ENCODE measurements at regions not wholly inside any gene's neighbourhood (a gene's known extent, or its start where the extent isn't known, plus 50 kb on each side); places are given as distances from the start of the nearest gene placed in this dataset.

DNA sequence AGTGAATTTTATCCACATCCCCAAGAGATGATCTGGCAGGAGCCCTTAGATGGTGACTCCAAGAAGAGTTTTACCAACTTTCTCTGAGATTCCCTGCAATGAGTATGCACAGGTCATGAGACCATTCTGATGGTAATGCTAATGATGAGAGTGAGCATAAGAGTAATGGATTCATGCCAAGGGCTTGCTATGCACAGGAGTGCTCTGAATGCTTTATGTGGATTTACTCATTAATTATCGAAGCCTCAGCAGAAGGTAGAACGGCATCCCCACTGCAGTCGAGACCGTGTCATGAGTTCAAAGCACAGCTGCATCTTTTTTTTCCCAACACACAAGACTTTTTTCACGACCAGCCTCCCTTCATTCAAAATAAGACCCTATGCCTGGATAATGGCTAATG is 355.0 kb downstream of the RAB28 start:
- no peak for DNase-seq (ENCODE audit: low read depth in 3 of 3)

DNA sequence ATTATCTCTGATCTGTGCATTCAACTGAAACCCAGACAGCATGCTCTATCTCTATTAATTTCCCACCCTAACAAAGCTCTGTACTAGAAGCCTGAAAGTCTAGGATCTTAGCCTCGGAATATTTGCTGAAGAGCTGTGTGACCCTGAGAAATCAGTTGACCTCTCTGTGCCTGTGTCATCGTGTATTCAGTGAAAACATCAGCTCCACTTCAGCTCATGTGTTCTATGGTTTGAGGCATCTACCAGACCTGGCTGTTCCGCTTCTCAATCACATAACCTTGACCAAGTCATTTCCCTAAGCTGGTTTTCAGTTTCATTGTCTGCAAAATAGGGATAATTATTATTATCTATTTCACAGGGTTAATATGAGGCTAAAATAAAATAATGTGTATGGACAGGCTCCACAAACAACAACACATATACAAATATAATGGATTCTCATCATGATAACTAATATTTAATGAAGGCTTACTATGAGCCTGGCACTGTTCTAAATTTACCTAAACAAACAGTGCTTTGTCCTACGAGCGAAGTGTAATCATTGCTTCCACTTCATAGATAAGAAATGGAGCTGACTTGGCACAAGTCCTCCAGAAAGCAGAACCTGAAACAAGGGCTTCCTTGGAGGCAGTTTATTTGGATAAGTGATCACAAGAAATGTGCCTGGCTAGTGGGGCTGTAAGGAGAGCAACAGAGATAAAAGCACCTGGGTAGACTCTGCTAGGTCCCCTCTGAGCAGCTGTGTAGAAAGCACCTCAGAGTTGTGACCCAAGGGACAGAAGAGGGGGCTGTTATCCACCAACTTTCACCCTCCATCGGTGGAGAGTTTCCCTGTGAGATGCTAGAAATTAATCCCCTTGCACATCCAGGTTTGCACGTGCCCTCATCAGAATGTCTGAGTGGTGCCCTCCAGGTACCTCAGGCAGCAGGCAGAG is 356.9 kb downstream of the RAB28 start:
- no peak for DNase-seq (ENCODE audit: low read depth in 3 of 3)

DNA sequence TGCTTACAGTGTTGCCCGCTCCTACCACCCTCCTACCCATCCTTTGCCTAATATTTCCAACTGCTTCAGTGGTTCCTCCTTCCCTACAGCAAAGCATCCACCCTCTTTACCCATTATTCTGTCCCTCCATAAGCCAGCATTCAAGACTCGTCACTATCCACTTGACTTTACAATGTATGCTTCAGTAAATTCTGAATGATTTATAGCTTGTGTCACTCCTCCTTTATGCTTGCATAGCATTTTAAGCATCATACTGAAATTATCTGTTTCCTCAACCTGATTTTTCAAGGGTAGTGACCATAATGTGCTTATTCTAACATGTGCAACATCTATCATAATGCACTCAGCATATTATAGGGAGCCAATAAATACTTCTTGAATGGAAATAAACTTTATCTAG is 365.5 kb downstream of the RAB28 start:
- no peak for DNase-seq (ENCODE audit: low read depth in 3 of 3)

DNA sequence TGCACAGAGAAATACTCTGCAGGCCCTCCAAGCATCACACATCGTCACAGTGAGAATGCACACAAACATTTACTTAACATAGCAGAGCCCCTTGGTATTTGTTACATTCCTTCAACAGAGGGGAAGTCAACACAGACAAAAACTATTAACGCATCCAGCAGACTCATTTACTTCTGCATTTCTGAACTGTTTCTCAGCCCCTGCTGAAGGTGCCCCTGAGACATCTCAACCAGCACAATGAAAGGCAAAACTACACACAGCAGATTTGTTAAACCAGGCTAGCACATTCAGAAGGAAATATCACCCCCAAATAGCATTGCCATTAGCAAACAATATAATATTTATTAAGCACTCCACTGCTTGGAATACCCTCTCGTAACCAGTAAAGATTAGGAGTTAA is 367.0 kb downstream of the RAB28 start:
- DNase-seq (ENCODE audit: low read depth in 3 of 3): no peak

DNA sequence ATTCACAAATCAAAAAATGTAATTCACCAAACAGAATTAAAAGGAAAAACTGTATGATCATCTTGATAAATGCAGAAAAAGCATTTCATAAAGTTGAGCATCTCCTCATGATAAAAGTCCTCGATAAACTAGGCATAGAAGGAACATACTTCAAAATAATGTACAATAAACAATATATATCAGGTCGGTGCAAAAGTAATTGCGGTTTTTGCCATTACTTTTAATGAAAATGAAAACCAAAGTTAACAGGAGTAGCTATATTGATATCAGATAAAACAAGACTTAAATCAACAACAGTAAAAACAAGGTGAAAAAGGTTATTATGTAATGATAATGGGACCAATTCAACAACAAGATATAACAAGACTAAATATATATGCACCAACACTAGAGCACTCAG is 372.1 kb downstream of the RAB28 start:
- DNase-seq (ENCODE audit: low read depth in 3 of 3): no peak

DNA sequence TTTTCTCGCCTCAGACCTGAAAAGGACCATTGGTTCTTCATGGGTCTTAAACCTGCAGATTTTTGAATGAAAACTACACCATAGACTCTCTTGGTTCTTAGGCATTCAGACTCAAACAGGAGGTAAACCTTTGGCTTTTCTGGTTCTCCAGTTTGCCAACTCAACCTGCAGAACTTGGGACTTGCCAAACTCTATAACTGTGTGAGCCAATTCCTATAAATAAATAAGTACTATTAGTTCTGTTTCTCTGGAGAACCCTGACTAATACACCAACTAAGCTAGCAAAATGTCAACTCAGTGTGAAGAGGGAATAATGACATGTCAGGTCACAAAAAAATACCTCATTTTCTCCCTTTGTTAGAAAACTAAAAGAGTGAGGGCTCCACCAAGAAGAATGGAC is 374.6 kb downstream of the RAB28 start:
- DNase-seq (ENCODE audit: low read depth in 3 of 3): no peak

DNA sequence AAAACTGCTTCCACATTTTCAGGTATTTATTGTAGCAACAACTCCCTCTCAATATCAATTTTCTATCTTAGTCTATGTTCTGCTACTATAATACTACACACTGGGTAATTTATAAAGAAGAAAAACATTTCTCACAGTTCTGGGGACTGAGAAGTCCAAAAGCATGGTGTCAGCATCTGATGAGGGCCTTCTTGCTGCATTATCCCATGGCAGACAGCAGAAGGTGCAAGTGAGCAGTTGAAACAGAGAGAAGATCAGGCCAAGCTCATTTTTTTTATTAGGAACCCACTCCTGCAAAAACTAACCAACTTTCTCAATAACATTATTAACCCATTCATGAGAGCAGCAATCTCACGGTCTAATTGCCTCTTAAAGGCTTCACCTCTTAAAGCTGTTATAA is 376.0 kb downstream of the RAB28 start:
- DNase-seq (ENCODE audit: low read depth in 3 of 3): no peak

DNA sequence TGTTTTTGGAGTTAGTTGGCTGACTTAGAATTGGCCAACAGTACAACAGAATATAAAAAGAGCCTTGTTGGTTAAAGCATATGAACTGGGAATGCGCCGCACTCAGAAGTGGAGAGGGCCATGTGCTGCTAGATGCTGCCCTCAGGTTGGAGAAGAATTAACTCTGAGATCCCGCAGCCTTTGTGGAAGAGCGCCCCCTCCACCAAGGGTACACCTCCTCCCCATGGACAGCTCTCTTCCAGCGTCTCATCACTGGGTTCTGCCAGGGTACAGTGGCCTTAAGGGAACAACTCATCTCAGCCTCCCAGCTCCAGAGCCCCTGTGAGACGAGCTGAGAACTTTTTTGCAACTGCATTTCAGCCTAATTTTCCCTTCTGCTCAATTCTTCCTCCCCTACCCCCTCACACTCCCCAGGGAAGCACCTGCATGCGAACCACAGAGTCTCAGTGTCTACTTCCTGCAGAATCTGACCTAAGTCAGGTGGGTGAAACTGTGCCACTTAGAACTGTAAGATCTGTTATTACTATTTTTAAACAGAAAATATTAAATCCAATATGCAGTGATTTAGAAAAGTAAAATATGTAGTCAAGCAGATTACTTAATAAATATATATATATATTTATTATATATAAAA is 380.6 kb downstream of the RAB28 start:
- no peak for DNase-seq (ENCODE audit: low read depth in 3 of 3)

DNA sequence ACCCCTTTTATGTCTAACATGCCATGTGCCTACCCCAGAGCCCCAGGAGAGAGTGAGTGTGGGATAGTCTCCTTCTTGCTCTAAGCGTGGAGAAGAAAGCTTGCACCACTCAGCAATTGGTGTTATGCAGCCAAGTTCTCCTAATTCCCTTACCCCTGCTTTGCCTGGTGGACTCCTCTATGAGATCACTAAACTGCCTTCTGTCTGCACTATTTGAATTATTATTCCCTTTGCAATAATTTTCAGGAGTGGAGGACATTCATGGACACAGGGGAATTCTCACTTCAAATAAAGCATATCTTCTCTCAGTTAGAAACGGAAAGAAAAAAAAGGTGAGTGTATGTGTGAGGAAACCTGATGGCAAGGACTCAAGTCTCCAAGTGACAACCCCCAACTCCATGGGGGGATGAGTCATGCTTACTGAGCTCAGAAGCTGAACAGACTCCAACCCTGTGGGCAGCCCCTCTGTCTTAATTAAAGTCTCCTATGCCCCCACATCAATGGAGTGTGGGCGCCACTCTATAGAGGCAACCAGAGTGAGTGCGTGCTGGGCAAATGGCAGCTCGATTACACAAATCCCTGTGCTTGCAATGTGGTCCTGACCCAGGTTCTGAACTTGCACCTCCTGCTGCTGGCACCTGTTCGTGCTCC is 381.9 kb downstream of the RAB28 start:
- DNase-seq (ENCODE audit: low read depth in 3 of 3): no peak

DNA sequence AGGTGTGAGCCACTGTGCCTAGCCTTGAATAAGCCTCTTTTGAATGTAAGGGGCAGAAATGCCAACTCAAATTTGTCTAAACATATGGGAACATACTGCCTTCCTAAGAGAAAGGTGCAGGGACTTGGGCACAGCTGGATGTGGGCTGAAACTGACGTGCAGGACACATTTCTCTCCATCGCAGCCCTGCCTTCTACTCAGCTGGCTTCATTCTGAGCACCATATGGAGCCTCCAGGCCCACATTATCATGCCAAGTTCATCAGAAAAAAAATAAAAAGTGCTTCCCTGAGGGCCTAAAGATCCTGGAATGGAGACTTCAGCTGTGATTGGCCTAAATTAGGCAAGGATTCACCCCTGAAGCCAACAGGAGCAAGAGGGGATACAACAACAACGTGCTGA is 386.2 kb downstream of the RAB28 start:
- no peak for DNase-seq (ENCODE audit: low read depth in 3 of 3)

DNA sequence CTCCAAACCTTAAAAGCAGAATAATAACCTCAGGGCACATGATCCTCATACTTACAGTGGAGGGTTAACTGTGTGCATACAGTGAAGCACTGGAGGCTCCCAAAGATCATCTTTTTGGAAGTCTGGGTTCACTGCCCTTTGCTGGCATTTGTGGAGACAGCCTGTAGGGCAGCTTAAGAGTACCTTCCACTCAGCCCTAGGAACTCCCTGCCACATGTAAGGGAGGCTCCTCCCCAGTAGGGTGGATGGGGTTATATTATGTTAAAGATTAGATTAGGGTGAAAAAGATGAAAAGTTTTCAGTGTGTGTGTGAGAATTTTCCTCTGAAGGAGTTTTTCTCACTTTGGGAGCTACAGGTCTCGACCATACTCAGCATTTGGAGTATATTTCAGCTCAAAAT is 388.4 kb downstream of the RAB28 start:
- DNase-seq (ENCODE audit: low read depth in 3 of 3): no peak

DNA sequence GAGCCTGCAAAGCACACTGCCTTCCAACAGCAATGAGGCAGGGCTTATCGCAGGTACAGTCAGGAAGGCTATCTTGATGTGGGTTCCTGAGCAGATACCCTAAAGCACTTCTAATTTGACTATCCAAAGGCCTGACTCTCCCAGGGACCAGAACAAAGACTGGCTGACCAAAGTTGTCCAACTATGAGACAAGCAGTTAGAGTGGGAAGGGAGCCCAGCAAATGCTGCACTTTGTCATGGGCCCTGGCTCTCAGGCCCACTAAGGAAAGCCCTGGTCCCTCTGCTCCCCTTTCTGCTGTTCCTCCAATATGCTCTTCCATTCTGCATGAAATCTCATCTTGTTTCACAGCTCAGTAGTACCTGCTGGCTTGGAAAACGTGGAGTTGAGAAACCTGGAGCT is 391.0 kb downstream of the RAB28 start:
- DNase-seq (ENCODE audit: low read depth in 3 of 3): no peak

DNA sequence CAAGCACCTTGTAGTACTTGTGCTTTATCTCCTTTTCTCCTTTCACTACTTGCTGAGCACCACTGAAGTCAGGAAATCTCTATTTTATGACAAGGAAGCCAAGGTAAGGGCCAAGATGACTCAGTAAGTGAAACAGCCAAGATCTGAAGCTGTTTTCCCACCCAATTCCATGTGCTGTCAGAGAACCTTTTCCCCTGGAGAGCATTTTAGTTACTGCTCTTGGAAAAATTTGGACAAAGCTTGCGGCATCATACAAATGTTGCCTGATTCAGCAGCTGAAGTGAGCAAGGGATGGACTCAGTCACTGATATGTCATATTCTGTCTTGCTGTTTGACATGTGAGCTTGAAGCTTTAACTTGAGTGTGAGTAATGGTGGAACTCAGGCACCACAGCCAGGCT is 391.4 kb downstream of the RAB28 start:
- no peak for DNase-seq (ENCODE audit: low read depth in 3 of 3)

DNA sequence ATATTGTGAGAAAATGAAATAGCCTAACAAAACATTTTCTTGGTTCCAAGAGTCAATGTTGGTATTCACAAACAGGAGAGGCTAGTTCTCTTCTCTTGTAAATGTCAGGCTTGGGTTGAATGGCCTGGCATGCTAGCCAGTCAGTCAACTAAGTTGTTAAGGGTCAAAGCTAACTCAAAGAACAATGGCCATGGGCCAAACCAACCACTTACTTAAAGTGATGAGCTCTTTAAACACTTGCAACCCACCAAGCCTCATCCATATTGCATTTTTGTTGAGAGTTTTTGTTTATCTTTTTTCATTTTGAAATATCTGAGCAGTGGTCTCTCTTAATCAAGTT is 394.5 kb downstream of the RAB28 start:
- no peak for DNase-seq (ENCODE audit: low read depth in 3 of 3)

DNA sequence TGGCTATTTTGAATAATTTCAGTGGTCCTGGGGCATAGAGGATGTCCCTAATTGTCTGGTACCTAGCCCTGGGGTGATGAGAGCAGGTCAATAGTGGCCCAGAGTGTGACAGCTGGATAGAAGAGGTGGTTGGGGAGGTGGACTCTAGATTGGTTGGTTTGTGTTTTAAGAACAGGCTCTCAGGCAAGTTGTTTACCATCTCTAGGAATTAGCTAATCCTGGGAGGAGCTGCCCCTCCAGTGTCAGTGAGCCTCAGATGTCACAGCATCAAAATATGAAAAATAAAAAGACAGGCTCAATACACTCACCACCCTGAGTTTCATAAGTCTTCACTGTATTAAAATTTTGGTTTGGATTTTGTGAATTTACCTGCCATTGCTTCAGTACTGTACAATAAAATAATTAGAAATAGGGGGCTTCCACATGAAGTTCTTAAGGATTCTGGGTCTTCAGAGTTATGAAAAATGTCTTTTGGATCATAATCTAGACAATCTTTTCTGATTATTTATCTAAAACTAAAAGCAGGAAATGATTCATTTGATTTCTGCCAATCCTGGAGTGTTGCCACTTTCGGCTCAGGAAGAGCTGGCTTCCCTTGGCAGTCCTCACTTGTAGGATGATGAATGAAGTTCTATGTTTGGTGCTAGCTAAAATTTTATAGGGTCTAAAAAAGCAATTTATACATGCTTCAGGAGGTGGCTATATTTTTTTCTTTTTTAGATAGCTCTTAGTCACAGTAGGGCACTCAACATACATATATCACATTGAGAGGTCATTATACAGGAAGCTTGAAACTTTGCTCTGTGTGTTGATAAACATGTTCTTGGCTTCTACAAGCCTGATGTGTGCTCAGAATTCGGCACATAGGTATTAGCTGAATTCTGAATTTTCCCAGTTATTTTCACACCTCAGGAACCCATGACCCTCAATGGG is 395.1 kb downstream of the RAB28 start:
- DNase-seq (ENCODE audit: low read depth in 3 of 3): no peak

DNA sequence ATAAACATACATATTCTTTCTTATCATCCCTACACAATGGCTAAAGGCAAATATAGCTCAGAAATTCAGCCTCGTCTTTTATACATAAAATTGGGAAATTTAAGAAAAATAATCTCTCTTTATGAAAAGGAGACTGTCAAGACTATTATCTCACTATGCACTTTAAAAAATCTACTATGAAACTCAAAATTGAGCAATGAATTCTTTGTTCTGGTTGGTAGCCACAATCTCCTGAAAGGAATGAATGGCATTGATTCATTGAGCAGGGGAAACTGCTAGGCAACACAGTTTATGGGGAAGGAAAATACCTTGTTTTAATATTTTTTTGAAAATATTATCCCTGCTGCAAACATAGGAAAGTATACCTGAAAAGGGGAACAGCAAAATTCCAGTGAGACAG is 397.1 kb downstream of the RAB28 start:
- no peak for DNase-seq (ENCODE audit: low read depth in 3 of 3)

DNA sequence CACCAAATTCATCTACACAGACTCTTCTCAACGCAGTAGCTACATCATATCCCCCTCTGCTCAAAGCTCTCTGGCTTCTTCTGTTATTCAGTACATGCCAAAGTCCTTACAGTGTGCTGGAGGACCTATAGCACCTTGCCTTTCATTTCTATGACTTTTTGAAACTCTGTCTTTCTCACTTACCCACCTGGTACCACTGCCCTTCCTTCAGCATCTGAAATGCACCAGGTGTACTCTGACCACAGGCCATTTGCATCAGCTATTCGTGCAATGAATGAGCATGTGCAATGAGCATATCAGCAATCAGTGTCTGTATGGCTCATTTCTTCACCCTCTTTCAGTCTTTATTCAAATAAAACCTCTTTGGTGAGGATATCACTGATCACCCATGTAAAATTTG is 399.9 kb downstream of the RAB28 start:
- DNase-seq (ENCODE audit: low read depth in 3 of 3): no peak

DNA sequence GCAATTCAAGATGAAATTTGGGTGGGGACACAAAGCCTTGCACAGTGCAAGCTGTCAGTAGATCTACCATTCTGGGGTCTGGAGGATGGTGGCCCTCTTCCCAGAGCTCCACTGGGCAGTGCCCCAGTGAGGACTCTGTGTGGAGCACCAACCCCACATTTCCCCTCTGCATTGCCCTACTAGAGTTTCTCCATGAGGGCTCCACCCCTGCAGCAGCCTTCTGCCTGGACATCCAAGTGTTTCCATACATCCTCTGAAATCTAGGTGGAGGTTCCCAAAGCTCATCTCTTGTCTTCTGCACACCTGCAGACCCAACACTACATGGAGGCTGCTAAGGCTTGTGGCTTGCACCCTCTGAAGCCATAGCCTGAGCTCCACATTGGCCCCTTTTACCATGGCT is 402.3 kb downstream of the RAB28 start:
- DNase-seq (ENCODE audit: low read depth in 3 of 3): no peak

DNA sequence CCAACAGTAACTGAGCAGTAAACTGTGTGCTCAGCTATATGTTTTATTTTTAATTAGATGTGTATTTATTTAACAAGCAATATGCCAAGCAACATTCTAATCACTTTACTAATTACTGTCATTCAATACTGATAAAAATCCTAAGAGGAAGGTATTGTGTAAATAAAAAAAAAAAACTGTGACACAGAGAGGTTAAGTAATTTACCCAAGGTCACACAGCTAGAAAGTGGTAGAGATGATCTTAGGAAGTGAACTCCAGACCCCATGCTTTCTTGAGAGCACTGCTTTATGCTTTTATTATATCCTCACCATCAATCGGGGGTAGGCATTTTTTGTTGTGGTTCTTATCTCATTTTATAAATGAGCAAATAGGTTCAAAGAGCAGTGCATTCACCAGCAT is 417.1 kb downstream of the RAB28 start:
- DNase-seq (ENCODE audit: low read depth in 3 of 3): no peak

DNA sequence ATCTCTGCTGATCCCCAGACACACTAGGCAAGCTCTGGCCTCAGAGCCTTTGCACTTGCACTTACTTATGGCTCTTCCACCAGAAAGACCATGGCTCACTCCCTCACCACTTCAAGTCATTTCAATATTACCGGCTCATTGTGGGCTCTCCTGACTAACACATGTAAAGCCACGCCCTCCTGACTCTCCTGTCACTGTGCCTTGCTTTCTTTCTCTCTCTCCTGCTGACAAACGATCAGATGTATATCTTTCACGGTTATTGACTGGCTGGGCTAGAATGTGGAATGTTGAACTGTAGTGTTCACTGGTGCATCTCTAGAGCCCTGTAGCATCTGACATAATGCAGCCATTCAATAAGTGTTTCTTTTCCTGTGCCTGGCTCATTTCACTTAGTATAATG is 425.1 kb downstream of the RAB28 start:
- DNase-seq (ENCODE audit: low read depth in 3 of 3): no peak

DNA sequence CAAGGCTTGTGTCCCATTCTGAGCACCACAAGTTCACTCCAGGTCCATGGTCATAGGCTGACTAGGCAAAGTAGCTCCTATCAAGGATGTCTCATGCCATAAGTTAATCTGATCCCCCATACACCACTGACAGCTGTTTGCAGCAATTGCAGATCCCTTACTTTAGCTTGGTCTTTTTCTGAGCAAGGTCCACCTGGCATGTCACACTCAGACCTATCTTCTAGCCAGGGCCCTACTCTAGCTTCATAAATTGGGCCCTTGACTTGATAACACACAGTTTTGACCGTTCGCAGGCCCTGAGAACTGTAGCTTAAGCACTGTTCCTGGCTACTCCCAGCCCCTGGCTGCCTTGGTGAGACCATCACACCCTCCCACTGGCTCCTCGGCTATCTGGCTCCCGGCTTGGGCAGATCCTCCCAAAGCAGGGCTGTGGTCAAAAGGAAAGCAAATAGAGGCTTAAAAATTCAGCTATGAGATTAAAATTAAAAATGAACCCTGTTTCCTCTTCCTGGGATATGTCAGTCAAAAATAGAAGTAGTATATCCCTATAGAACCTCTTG is 427.4 kb downstream of the RAB28 start:
- DNase-seq (ENCODE audit: low read depth in 3 of 3): no peak

All from stimulated activated CD4-positive, alpha-beta T cell treated with anti-CD3 and anti-CD28 coated beads, TNF-alpha, amount 100 ng/mL, for 48 hours (primary cell).